PFSK-1 (cell line): ENCODE measurements at regions not wholly inside any gene's neighbourhood (a gene's known extent, or its start where the extent isn't known, plus 50 kb on each side); places are given as distances from the start of the nearest gene placed in this dataset.

Experiments used
- FOXP2 ChIP-seq: optimal IDR thresholded peaks from 2 replicates; pipeline ENCODE3; 2011; ENCODE audit warnings: borderline replicate concordance, control low read depth, inconsistent platforms; ENCODE audit not compliant: insufficient read depth; ENCODE audit errors: extremely low read length, extremely low read depth
- POLR2AphosphoS5 ChIP-seq: IDR thresholded peaks from 2 replicates; pipeline ENCODE4 v1.6.1; 2012; ENCODE audit warnings: low read depth, mild to moderate bottlenecking, control low read depth, low read length, moderate library complexity
- SIN3A ChIP-seq: IDR thresholded peaks from 2 replicates; pipeline ENCODE4 v1.6.1; 2012; ENCODE audit warnings: mild to moderate bottlenecking, low read length, moderate library complexity, borderline replicate concordance; ENCODE audit not compliant: insufficient read depth
- TAF1 ChIP-seq: IDR thresholded peaks from 2 replicates; pipeline ENCODE4 v1.6.1; 2012; ENCODE audit warnings: low read length, control low read depth, borderline replicate concordance; ENCODE audit not compliant: insufficient read depth
- TF ChIP-seq, protein P1 (sequence below), 2 experiments: IDR thresholded peaks; 2 replicates each; pipeline versions ENCODE4 v1.6.1 to v1.8.0; 2011 to 2012; ENCODE audit warnings: low read depth in 2 of 2, low read length in 2 of 2, control low read depth in 1 of 2, inconsistent platforms in 1 of 2, mild to moderate bottlenecking in 1 of 2, moderate library complexity in 1 of 2; ENCODE audit not compliant: insufficient read depth in 1 of 2

DNA sequence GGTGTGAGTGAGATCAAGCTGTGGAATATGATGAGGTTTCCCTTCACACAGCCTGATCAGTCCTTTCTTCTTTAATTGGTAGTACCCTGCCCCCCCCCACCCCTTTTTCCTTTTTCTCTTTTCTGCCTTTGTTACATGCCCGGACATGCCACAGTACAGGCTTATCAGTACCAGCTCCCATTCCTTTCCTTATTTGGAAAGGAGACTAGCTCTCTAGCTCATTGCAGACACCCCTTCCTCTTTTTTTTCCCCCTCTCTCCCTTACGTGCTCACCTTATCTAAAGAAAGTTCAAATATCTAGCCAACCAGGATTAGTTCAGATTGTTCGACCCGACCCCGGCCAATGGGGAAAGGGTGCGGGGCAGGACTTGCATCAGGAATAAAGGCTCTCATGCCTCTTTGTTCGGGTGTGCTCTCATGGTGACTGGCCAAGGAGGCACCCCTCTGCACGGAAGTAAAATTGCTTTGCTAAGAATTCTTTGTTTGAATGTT lies 230.4 kb downstream of the ACTR3B start:
- TF ChIP-seq TAF1 = no peak
- TF ChIP-seq SIN3A = no peak
- no peak for TF ChIP-seq POLR2AphosphoS5
- TF ChIP-seq, protein P1, sequence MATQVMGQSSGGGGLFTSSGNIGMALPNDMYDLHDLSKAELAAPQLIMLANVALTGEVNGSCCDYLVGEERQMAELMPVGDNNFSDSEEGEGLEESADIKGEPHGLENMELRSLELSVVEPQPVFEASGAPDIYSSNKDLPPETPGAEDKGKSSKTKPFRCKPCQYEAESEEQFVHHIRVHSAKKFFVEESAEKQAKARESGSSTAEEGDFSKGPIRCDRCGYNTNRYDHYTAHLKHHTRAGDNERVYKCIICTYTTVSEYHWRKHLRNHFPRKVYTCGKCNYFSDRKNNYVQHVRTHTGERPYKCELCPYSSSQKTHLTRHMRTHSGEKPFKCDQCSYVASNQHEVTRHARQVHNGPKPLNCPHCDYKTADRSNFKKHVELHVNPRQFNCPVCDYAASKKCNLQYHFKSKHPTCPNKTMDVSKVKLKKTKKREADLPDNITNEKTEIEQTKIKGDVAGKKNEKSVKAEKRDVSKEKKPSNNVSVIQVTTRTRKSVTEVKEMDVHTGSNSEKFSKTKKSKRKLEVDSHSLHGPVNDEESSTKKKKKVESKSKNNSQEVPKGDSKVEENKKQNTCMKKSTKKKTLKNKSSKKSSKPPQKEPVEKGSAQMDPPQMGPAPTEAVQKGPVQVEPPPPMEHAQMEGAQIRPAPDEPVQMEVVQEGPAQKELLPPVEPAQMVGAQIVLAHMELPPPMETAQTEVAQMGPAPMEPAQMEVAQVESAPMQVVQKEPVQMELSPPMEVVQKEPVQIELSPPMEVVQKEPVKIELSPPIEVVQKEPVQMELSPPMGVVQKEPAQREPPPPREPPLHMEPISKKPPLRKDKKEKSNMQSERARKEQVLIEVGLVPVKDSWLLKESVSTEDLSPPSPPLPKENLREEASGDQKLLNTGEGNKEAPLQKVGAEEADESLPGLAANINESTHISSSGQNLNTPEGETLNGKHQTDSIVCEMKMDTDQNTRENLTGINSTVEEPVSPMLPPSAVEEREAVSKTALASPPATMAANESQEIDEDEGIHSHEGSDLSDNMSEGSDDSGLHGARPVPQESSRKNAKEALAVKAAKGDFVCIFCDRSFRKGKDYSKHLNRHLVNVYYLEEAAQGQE (IDR thresholded peaks at IDR 0.05; ENCODE audit: insufficient read depth in 1 of 2, low read depth in 2 of 2, low read length in 2 of 2) = no peak
- TF ChIP-seq FOXP2 = no peak

DNA sequence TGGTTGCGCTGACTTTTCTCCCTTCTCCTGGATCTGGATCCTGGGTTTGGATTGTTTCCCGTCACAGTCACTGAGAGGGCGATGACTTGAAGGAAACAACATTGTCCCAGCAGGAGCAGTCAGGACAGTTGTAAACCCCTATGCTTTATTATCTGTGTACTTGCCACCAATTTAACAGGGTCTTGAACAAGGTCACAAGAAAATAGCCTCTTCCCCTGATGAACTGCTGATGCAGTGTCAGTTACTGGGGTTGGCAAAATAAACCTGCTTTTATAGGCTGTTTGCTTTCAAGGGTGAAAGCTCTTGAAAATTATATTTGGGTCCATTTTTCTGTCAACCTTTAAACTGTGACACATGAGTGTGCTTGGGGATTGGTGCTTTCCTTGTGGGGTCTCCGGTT lies 238.9 kb downstream of the ACTR3B start:
- no peak for TF ChIP-seq TAF1
- TF ChIP-seq SIN3A = no peak
- no peak for TF ChIP-seq POLR2AphosphoS5
- TF ChIP-seq FOXP2 = no peak

DNA sequence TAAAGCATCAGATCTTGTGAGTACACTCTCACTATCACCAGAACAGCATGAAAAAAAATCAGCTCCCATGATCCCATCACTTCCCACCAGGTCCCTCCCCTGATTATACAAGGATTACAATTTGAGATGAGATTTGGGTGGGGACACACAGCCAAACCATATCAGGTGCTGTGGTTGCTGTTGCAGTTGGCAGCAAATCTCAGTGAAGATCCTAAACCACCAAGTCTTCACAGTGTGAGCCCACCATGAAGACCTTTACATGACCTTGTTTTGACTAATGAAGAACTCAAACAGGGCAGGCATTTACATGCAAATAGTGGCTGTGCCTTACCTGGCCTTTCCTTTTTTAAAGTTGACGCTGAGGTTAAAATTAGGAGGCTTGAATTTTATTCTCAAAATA lies 242.6 kb downstream of the ACTR3B start:
- TF ChIP-seq FOXP2 = no peak
- TF ChIP-seq TAF1 = no peak
- TF ChIP-seq, protein P1 (IDR thresholded peaks at IDR 0.05; ENCODE audit: insufficient read depth in 1 of 2, low read depth in 2 of 2, low read length in 2 of 2) = no peak
- no peak for TF ChIP-seq POLR2AphosphoS5
- no peak for TF ChIP-seq SIN3A

DNA sequence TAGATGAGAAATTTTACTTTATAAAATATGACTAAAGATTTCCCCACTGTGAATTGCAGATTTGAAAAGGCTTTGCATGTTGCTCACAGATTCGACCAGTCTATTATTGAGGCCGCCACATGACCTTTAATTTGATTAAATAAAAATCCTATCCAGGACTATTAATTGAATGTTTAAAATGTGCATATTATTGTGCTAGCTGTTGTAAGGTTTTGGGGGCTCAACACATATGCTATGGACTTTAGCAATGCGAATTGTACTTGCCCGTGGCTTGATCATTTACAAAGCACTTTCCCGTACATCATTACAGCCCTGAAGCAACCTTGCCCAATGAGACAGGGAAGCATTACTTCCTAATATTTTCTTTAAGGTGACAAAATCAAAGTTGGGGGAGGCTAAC lies 243.0 kb downstream of the ACTR3B start:
- TF ChIP-seq SIN3A = no peak
- TF ChIP-seq, protein P1 (IDR thresholded peaks at IDR 0.05; ENCODE audit: insufficient read depth in 1 of 2, low read depth in 2 of 2, low read length in 2 of 2) = no peak
- TF ChIP-seq POLR2AphosphoS5 = no peak
- no peak for TF ChIP-seq TAF1
- TF ChIP-seq FOXP2 = no peak

DNA sequence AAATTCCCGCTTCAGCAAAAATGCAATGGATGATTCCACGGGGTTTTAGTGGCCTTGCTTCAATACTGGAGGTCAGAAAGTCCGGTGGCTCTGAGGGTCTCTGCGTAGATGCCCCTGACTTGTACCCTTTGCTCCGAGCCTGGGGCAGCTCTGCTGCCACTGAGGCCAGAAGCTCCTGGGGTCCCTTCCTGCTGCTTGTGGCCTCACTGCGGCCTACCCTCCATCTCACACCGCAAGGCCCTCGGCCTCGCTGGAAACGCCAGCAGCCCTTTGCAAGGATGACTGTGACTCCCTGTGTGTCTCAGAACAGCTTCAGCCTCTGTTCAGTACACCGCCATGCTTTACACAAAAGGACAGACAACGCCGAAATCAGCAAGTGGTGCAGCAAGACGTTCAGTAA lies 244.8 kb downstream of the ACTR3B start:
- no peak for TF ChIP-seq SIN3A
- TF ChIP-seq, protein P1 (IDR thresholded peaks at IDR 0.05; ENCODE audit: insufficient read depth in 1 of 2, low read depth in 2 of 2, low read length in 2 of 2) = no peak
- no peak for TF ChIP-seq TAF1
- TF ChIP-seq FOXP2 = no peak
- no peak for TF ChIP-seq POLR2AphosphoS5
